ENCODE measurements at regions not wholly inside any gene's neighbourhood (a gene's known extent, or its start where the extent isn't known, plus 50 kb on each side); places are given as distances from the start of the nearest gene placed in this dataset.
"Not testable (repeated sequence)": the region's sequence is repeated elsewhere in the genome, so short reads cannot be mapped to it uniquely, and the experiment has no call there.

DNA sequence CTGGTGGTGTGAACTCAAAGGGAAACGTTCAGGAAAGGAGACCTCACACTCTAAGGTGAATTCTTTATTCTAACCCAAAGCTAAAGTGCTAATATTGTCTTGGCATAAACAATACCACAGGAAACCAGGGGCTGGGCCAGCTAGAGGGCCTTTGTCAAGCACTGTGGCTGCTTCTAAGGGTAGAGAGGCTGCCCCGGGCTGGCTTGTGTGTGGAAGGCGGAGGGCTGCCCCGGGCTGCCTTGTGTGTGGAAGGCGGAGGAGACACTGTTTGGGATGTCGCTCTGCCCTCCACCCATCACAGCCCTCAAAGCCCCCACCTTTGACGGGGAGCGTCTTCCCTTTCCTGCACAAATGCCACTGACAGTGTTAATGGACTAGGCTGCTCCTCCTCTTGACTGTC, 216.8 kb downstream of the TOMM20 start:
- intact Hi-C loops (cut with micrococcal nuclease) = no loop called here
- Mint-ChIP-seq H3K4me3 (no peak overlapping the region), H3K9me3 (no peaks in the 10 kb centered on the region), H3K27ac (peak overlapping the region; percentile 8), H3K27me3 (ENCODE audit: insufficient read depth) (no peaks in the 10 kb centered on the region), H3K36me3 (ENCODE audit: low read depth) (no peaks in the 10 kb centered on the region), H3K4me1 (ENCODE audit: low read depth) (peaks cover 37% of the 10 kb centered on the region)
- no peak for DNase-seq (ENCODE audit: low spot score)

DNA sequence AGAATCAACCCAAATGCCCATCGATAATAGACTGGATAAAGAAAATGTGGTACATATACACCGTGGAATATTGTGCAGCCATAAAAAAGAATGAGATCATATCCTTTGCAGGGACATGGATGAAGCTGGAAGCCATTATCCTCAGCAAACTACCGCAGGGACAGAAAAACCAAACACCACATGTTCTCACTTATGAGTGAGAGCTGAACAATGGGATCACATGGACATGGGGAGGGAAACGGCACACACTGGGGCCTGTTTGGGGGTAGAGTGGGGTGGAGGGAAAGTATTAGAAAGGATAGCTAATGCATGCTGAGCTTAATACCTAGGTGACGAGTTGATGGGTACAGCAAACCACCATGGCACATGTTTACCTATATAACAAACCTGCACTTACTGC, 217.5 kb downstream of the TOMM20 start:
- H3K9me3 Mint-ChIP-seq, H3K27ac Mint-ChIP-seq: not testable (repeated sequence)

DNA sequence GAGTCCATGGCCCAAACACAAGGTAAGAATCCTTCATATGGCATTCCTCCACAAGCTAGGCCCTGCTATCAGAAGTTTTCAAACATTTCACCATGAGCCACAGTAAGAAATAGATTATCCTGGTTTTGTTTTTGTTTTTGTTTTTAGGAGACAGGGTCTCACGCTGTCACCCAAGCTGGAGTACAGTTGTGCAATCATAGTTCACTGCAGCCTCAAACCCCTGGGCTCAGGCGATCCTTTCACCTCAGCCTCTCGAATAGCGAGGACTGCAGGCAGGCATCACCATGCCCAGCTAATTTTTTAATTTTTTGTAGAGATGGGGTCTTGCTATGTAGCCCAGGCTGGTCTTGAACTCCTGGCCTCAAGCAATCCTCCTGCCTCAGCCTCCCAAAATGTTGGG, 218.8 kb downstream of the TOMM20 start:
- no peak for DNase-seq (ENCODE audit: low spot score)
- no peaks in the 10 kb centered on the region for H3K36me3 Mint-ChIP-seq (ENCODE audit: low read depth)
- intact Hi-C loops (cut with micrococcal nuclease) = no loop called here
- H3K27ac Mint-ChIP-seq = no peak overlapping the region
- no peaks in the 10 kb centered on the region for H3K27me3 Mint-ChIP-seq (ENCODE audit: insufficient read depth)
- peaks cover 37% of the 10 kb centered on the region for H3K4me1 Mint-ChIP-seq (ENCODE audit: low read depth)
- H3K4me3 Mint-ChIP-seq = no peak overlapping the region
- H3K9me3 Mint-ChIP-seq = no peaks in the 10 kb centered on the region

More for the DNA sequence above, 217.5 kb downstream of the TOMM20 start:
- H3K4me1 Mint-ChIP-seq (ENCODE audit: low read depth) = peaks cover 37% of the 10 kb centered on the region
- intact Hi-C loops (cut with micrococcal nuclease); H3K4me3 Mint-ChIP-seq; DNase-seq (ENCODE audit: low spot score); H3K27me3 Mint-ChIP-seq (ENCODE audit: insufficient read depth); H3K36me3 Mint-ChIP-seq (ENCODE audit: low read depth): not testable (repeated sequence)

DNA sequence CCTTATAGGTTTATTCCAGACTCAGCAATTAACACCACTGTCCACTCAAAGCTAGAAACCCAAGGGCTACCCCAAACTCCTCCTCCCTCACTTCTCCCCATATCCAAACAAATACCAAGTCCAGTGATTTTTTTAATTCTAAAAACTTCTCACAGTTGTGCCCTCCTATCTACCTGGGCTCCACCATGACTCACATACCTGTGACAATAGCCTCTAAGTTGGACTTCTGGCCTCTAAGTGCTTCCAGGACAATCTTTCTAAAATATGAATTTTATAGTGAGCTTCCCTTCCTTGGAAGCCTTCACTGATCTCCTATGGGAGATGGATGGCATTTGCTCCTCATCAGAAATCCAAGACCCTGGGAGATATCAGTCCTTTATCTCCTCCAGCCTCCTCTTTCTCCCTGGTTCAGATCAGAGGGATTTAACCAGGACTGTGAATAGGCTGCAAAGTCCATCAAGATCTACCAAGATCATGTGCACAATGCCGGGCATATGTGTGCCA, 219.3 kb downstream of the TOMM20 start:
- Mint-ChIP-seq H3K9me3 (no peaks in the 10 kb centered on the region), H3K4me3 (no peak overlapping the region), H3K27ac (no peak overlapping the region), H3K4me1 (ENCODE audit: low read depth) (peaks cover 37% of the 10 kb centered on the region), H3K27me3 (ENCODE audit: insufficient read depth) (no peaks in the 10 kb centered on the region), H3K36me3 (ENCODE audit: low read depth) (no peaks in the 10 kb centered on the region)
- intact Hi-C loops (cut with micrococcal nuclease) = no loop called here
- no peak for DNase-seq (ENCODE audit: low spot score)

DNA sequence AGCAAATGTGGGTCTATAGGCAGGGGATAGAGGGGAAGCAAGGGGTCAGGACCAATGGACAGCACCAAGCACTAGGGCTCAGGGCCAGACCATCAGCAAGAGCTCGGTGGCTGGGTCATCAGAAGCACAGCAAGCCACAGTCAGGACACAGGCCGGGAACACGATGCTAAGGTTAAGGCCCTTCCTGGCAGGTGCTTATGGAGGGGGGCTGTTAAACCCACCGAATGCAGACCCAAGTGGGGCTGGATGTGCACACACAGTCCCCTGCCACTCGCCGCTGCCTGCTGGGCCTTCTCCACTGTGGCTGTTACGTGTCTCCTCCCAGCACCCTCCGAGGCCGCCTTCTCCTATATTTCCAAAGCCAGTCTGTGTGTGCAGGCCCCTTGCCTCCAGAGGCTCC, 220.1 kb downstream of the TOMM20 start:
- intact Hi-C loops (cut with micrococcal nuclease) = no loop called here
- H3K27me3 Mint-ChIP-seq (ENCODE audit: insufficient read depth) = no peaks in the 10 kb centered on the region
- no peaks in the 10 kb centered on the region for H3K9me3 Mint-ChIP-seq
- peak overlapping the region; percentile 6 for H3K27ac Mint-ChIP-seq
- DNase-seq (ENCODE audit: low spot score) = no peak
- peaks cover 36% of the 10 kb centered on the region for H3K4me1 Mint-ChIP-seq (ENCODE audit: low read depth)
- H3K4me3 Mint-ChIP-seq = no peak overlapping the region
- H3K36me3 Mint-ChIP-seq (ENCODE audit: low read depth) = no peaks in the 10 kb centered on the region

DNA sequence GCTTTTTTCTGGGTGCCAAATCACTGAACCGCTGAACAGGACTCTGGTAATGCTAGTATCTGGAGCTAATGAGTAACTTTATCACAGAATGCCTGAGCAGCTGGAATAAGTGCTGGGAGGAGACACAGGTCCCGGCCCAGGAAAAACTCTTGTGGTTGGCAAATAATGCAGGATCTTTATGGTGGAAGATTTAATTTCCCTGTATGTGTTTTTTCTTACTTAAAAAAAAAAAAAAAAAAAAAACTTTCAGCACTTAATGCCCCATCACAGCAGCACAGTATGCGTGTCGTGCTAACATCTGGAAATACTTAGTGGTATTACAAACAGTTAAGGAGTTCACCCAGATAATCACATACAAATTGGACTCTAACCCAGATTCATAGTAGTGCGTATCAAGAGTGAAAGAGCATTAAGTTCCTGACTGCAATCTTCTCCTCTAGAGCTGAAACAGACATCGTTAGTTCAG, 220.7 kb downstream of the TOMM20 start:
- Mint-ChIP-seq H3K4me1 (ENCODE audit: low read depth) (peaks cover 34% of the 10 kb centered on the region), H3K36me3 (ENCODE audit: low read depth) (no peaks in the 10 kb centered on the region), H3K4me3 (no peak overlapping the region), H3K9me3 (no peaks in the 10 kb centered on the region), H3K27ac (no peak overlapping the region), H3K27me3 (ENCODE audit: insufficient read depth) (no peaks in the 10 kb centered on the region)
- intact Hi-C loops (cut with micrococcal nuclease) = no loop called here
- DNase-seq (ENCODE audit: low spot score) = no peak

DNA sequence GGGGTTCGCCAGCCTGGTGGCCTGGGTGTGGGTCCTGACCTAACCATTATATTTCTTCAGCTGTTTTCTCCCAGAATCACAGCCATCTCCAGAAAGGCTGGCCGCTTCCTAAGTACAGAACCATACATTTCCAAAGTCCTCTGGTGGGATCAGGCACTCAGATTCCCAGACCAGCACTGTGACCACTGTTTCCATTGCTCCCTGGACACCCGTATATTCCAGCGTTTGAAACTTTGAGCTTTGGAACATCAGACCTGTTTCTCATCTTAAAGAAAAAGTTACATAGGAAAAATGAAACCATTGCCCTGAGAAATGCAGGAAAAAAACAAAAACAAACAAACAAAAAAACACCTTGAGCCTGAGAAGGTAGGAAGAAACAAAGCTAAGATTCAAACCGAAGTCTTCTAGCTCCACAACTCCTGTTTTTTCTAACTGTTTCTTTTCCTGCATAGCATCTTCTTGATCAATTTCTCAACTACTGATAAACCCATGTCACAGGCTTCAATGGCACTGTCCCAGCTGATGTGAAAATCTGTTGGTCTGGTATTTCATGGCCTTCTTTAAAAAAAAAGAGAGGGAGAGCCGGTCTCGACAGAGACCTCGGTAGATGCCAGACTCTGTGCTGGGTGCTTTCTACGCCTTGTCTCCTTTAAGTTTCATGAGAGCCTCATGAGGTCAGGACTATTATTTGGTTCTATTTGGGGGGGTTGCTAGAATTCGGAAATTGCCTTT, 221.3 kb downstream of the TOMM20 start:
- no peak for DNase-seq (ENCODE audit: low spot score)
- peaks cover 32% of the 10 kb centered on the region for H3K4me1 Mint-ChIP-seq (ENCODE audit: low read depth)
- intact Hi-C loops (cut with micrococcal nuclease) = no loop called here
- no peaks in the 10 kb centered on the region for H3K36me3 Mint-ChIP-seq (ENCODE audit: low read depth)
- H3K27me3 Mint-ChIP-seq (ENCODE audit: insufficient read depth) = no peaks in the 10 kb centered on the region
- H3K27ac Mint-ChIP-seq = no peak overlapping the region
- H3K9me3 Mint-ChIP-seq = no peaks in the 10 kb centered on the region
- no peak overlapping the region for H3K4me3 Mint-ChIP-seq

DNA sequence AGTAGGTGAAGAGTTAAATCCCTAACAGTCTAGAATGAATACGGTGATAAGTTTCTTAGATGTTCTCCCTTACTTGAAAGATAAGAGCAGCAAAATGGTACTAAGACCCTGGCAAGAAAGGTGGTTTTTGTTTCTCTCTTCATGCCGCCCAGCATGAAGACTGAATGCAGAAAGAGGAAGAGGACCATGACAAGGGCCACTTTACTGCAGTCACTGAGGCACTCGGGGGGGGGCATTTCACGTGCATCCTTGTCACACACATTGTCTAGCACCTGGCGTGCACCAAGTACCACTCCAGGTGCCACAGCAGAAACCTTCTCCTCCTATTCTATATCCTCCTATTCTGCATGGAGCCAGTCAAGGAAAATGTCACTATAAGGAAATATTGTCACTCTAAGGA, 222.0 kb downstream of the TOMM20 start:
- H3K36me3 Mint-ChIP-seq (ENCODE audit: low read depth) = no peaks in the 10 kb centered on the region
- H3K9me3 Mint-ChIP-seq = no peaks in the 10 kb centered on the region
- no peak overlapping the region for H3K27ac Mint-ChIP-seq
- DNase-seq (ENCODE audit: low spot score) = no peak
- H3K4me1 Mint-ChIP-seq (ENCODE audit: low read depth) = peaks cover 25% of the 10 kb centered on the region
- intact Hi-C loops (cut with micrococcal nuclease) = no loop called here
- H3K4me3 Mint-ChIP-seq = no peak overlapping the region
- no peaks in the 10 kb centered on the region for H3K27me3 Mint-ChIP-seq (ENCODE audit: insufficient read depth)

DNA sequence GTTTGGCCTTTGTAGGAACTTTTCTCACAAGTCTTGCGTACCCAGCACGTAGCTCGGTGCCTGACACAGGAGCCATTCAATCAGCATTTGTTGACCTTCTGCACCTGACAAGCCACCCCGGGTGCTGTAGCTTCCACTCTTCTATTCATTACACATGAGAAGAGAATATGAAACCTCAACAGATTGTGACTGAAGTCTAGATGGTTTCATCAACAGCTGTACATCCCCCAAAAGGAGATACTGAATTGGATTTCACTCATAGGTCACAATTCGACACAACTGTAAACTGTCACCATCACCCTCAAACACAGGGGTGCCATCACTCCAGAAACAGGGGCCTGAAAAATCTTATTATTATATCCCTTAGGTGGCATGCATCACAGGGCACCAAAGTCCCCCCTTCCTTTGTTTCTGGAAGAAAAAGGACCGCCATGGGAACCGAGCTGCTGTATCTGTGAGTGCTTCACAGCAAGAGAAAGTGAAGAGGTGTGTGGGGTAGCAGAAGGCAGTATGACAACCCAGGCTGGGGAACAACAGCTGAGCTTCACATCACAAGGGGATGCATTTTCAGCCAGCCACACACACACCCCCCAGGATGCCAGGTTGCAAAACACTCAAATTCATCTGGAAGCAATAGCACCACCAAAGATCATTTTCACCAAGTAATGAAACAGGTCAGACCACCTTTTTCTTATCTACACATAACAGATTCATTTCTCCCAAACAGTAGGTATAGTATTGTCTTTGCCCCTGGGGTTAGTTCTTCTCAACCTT, 225.7 kb downstream of the TOMM20 start:
- no peaks in the 10 kb centered on the region for H3K9me3 Mint-ChIP-seq
- intact Hi-C loops (cut with micrococcal nuclease) = no loop called here
- no peak for DNase-seq (ENCODE audit: low spot score)
- H3K4me1 Mint-ChIP-seq (ENCODE audit: low read depth) = peaks cover 16% of the 10 kb centered on the region
- H3K27me3 Mint-ChIP-seq (ENCODE audit: insufficient read depth) = no peaks in the 10 kb centered on the region
- H3K4me3 Mint-ChIP-seq = no peak overlapping the region
- H3K36me3 Mint-ChIP-seq (ENCODE audit: low read depth) = peaks cover 2% of the 10 kb centered on the region
- no peak overlapping the region for H3K27ac Mint-ChIP-seq

DNA sequence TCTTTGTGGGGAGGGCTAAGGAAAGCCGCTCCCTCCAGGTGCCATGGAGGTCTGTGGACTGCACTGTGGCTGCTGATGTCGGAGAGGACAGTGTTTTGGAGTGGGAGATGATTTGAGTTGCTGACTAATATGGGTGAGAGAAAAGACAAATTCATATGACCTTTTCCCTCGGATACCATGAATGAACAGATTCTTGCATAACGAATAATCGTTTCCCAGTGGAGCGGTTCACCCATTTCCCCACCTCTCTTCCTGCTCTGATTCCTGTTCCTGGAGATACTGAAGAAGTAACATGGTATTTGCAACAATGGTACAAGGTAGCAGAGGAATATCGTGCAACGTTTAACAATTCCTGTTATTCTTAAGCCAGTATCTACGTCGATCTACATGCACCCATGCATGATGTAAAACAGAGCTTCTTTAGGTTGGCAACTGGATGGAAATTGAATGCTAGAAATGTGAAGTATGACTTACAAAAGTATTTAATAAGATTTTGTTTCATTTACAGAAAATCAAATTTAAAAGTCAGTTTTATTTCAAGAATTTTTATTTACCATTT, 227.1 kb downstream of the TOMM20 start:
- Mint-ChIP-seq H3K4me3 (no peak overlapping the region), H3K27ac (no peak overlapping the region), H3K36me3 (ENCODE audit: low read depth) (peaks cover 2% of the 10 kb centered on the region), H3K27me3 (ENCODE audit: insufficient read depth) (no peaks in the 10 kb centered on the region), H3K4me1 (ENCODE audit: low read depth) (peaks cover 9% of the 10 kb centered on the region), H3K9me3 (no peaks in the 10 kb centered on the region)
- no peak for DNase-seq (ENCODE audit: low spot score)
- intact Hi-C loops (cut with micrococcal nuclease) = no loop called here

DNA sequence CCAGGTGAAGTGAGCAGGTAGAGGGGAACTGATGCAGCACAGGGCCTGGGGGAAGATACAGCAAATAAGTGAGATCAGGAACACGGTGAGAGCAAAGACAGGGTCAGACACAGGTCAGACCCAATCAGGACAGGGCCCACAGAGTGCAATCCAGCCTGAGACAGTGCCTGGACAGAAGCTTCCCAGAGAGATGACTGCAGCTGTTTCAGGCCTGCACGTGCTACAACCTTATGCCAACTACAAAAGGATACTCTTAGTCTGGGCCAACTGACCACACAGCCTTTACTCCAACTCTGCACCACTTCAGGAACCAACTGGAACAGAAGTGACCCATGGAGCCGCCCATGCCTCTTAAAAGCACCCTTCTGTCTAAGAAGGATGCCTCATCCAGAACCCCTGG, 228.0 kb downstream of the TOMM20 start:
- no peak overlapping the region for H3K4me3 Mint-ChIP-seq
- no peaks in the 10 kb centered on the region for H3K9me3 Mint-ChIP-seq
- intact Hi-C loops (cut with micrococcal nuclease) = no loop called here
- H3K4me1 Mint-ChIP-seq (ENCODE audit: low read depth) = peaks cover 13% of the 10 kb centered on the region
- H3K27me3 Mint-ChIP-seq (ENCODE audit: insufficient read depth) = peaks cover 1% of the 10 kb centered on the region
- H3K27ac Mint-ChIP-seq = no peak overlapping the region
- H3K36me3 Mint-ChIP-seq (ENCODE audit: low read depth) = peaks cover 2% of the 10 kb centered on the region
- no peak for DNase-seq (ENCODE audit: low spot score)

DNA sequence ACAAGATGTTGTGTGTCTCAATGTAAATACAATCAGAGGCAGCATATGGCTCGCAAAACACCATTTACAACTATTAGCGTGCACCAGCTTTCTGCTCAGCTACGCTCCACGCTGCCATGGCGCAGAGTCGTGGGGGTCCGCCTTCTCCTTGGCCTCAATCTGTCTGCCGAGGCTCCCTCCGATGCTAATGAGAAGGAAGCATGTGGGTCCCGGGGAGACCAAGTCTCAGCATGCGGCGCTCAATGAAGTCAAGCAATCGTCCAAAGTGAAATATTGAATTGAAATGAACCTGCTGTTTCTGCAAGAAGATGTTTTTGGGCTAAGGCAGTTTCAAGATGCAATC, 228.9 kb downstream of the TOMM20 start:
- Mint-ChIP-seq H3K27ac (no peak overlapping the region), H3K27me3 (ENCODE audit: insufficient read depth) (peaks cover 2% of the 10 kb centered on the region), H3K9me3 (no peaks in the 10 kb centered on the region), H3K4me1 (ENCODE audit: low read depth) (peaks cover 22% of the 10 kb centered on the region), H3K4me3 (no peak overlapping the region), H3K36me3 (ENCODE audit: low read depth) (peaks cover 2% of the 10 kb centered on the region)
- intact Hi-C loops (cut with micrococcal nuclease) = no loop called here
- DNase-seq (ENCODE audit: low spot score) = no peak

DNA sequence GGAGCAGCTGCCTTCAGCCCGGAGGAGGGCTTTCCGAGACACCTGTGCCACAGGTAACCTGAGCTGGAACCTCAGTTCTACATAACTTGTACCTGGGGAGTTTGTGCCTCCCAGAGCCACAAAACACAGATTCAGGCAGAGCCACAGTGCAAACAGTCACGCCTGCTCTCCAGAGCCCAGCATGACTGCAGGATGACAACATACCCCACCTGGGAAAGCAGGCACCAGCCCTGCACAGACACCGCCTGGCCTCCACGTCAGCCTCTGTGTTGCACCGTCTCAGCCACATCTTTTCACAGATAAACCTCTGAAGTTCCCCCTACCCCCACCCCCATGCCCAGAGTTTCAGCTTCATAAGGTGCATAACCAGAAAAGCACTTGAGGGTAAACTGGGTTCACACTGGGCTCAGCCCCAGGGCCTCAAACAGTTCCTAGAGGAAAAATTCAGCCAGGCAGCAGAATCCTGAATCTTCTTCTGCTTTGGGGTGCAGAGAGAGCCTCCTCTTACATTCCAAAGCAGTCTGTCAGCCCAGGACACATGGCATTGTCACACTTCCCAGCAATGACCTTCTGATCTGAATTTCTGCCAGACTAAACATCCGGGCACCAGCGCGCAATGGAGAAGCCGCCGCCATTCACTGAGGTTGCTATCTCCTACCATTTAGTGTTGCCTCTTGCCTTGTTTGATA, 229.5 kb downstream of the TOMM20 start:
- Mint-ChIP-seq H3K27me3 (ENCODE audit: insufficient read depth) (peaks cover 2% of the 10 kb centered on the region), H3K27ac (no peak overlapping the region), H3K4me1 (ENCODE audit: low read depth) (peaks cover 27% of the 10 kb centered on the region), H3K4me3 (no peak overlapping the region), H3K9me3 (no peaks in the 10 kb centered on the region), H3K36me3 (ENCODE audit: low read depth) (peaks cover 2% of the 10 kb centered on the region)
- DNase-seq (ENCODE audit: low spot score) = no peak
- intact Hi-C loops (cut with micrococcal nuclease) = no loop called here
